ENCODE measurements at regions not wholly inside any gene's neighbourhood (a gene's known extent, or its start where the extent isn't known, plus 50 kb on each side); places are given as distances from the start of the nearest gene placed in this dataset.
"Not testable (repeated sequence)": the region's sequence is repeated elsewhere in the genome, so short reads cannot be mapped to it uniquely, and the experiment has no call there.

DNA sequence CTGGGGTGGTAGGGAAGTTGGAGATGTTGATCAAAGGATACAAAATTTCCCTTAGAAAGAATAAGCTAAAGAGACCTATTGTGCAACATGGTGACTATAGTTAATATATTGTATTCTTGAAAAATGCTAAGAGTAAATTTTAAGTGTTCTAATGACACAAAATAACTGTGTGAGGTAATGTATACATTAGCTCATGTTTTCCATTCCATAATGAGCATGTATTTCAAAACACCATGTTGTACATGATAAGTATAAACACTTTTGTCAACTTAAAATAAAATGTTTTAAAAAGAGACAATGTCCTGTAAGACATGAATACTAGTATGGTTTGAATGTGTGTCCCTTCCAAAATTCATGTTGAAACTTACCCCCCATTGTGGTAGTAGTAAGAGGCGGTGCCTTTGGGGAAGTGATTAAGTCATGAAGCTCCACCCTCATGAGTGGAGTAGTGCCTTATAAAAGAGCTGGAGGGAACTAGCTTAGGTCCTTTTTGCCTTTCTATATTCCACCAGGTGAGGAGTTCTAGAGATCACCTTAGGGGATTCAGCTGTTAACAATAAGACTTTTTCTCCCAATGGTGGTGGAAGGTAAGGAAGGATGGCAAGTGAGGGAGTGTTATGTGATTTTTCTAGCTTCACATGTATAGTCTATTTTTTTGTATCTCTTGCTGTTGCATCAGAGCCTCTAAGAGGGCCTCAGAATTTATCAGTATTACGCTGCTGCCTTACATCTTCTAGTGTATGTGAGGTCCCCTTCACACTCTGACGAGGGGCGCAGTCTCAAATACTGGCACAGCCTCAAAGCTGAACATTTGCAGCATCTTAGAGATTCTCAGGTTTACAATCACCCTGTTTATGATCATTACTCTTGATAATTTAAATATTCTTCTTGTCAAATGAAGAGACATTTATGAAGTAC, 94.9 kb upstream of the NREP start:
- H3K27ac Mint-ChIP-seq, result no peak overlapping the region
- intact Hi-C loops (cut with micrococcal nuclease), result no loop called here

DNA sequence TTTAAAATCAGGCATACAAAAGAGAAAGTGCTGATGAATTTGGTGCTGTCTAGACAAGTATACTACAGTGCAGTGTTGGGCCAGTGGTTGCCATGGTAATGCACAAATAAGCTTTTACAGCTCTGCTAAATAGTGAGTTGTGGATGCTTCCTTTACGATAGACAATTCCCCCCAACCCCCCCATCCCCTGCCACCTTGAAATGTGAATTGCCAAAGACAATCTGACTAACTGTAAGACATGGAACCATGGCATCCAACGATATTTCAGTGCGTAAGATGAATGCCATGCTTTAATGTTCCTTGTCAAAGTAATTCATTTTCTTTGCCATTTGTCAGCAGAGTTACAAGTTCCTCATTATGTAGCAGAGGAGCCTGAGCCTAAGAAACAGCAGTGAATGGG, 91.5 kb upstream of the NREP start:
- Mint-ChIP-seq H3K27me3 (no peaks in the 10 kb centered on the region), H3K27ac (no peak overlapping the region), H3K36me3 (ENCODE audit: low read depth) (no peaks in the 10 kb centered on the region), H3K4me3 (no peak overlapping the region), H3K9me3 (no peaks in the 10 kb centered on the region), H3K4me1 (ENCODE audit: low read depth) (no peaks in the 10 kb centered on the region)
- intact Hi-C loops (cut with micrococcal nuclease), result no loop called here

More for the DNA sequence above, 94.9 kb upstream of the NREP start:
- Mint-ChIP-seq H3K4me3 (no peak overlapping the region), H3K9me3 (no peaks in the 10 kb centered on the region), H3K4me1 (ENCODE audit: low read depth) (no peaks in the 10 kb centered on the region), H3K27me3 (no peaks in the 10 kb centered on the region), H3K36me3 (ENCODE audit: low read depth) (no peaks in the 10 kb centered on the region)

DNA sequence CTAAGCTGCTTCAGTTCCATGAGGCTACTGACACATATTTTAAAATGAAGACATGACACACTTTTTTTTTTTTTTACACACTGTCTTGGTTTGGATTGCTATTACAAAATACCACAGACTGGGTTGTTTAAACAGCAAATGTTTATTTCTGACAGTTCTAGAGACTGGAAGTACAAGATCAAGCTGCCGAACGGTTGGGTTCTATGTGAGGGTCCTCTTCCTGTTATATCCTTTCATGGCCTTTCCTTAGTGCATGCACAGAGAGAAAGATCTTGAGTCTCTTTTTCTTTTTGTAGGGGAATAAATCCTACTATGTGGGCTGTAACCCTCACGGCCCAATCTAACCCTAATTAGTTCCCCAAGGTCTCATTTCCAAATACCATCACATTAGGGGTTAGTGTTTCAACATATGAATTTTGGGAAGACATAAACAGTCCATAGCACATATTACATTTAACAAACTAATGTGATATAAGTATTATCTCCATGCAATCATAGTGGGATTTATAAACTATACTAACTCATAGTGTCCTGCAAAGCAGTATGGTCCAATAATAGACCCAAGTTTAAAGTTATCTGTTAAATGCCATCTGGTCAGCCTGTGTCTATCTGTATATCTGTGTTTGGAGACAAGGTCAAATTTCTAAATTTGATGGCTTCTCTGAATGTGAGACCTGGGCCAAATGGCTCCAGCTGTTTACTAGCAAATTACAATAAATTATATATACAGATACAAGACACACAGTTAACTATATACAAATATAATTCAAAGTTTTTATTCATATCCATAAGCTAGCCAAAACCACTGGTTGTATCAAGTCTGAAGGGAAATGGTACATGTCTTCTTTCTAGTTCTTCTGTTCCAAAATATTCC, 90.3 kb upstream of the NREP start:
- intact Hi-C loops (cut with micrococcal nuclease), result no loop called here
- H3K36me3 Mint-ChIP-seq (ENCODE audit: low read depth), result no peaks in the 10 kb centered on the region
- no peaks in the 10 kb centered on the region for H3K9me3 Mint-ChIP-seq
- H3K4me3 Mint-ChIP-seq, result no peak overlapping the region
- no peaks in the 10 kb centered on the region for H3K4me1 Mint-ChIP-seq (ENCODE audit: low read depth)
- H3K27ac Mint-ChIP-seq, result no peak overlapping the region
- H3K27me3 Mint-ChIP-seq, result no peaks in the 10 kb centered on the region

DNA sequence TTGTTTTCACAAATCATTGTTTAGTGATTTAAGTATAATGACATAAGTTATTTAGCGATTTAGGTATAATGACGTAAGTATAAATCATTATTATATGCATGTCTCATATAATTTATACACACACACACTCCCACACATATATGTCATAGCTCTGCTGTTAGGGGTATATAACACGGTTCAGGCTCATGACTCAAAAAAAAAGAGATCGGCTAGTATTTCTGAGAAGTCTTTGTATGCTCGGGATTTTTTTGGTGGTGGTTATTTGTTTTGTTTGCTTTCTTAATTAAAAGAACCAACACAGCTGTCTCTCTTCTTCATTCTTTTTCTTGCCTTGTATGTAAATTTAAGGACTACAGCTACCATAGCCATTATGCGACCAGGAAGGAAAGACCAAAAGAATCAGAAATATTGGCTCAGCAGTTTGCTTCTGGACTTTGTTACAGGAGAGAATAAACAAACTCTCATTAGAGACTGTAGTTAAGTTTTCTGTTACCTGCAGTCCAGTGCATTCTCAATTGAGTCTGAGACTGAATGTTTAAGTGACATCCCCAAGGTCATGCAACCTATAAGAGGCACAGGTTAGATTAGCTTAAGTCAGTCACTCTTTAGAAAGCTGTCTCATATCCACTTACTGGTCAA, 83.2 kb upstream of the NREP start:
- Mint-ChIP-seq H3K36me3 (ENCODE audit: low read depth) (no peaks in the 10 kb centered on the region), H3K27ac (no peak overlapping the region), H3K9me3 (no peaks in the 10 kb centered on the region), H3K4me3 (no peak overlapping the region), H3K4me1 (ENCODE audit: low read depth) (peaks cover 4% of the 10 kb centered on the region), H3K27me3 (no peaks in the 10 kb centered on the region)
- intact Hi-C loops (cut with micrococcal nuclease), result no loop called here

DNA sequence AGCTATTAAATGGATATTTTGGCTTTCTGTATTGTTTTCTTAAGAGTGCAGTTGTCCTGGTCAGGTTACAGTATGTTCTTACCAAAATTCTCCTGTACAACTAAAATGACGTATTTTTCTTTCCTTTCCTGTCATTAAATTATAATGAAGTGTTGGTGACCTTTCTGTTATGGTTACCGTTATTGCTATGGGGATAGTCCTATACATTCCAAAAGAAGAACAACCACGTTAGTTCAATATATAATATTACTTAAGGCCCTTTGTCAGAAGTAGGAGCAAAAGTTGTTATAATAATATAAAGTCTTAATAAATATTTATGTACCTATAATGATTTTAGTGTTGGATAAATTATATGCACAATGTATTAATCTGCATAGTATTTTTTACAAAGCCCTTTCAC, 82.4 kb upstream of the NREP start:
- no peaks in the 10 kb centered on the region for H3K36me3 Mint-ChIP-seq (ENCODE audit: low read depth)
- no peak overlapping the region for H3K4me3 Mint-ChIP-seq
- no peaks in the 10 kb centered on the region for H3K27me3 Mint-ChIP-seq
- H3K27ac Mint-ChIP-seq, result no peak overlapping the region
- intact Hi-C loops (cut with micrococcal nuclease), result no loop called here
- no peaks in the 10 kb centered on the region for H3K9me3 Mint-ChIP-seq
- H3K4me1 Mint-ChIP-seq (ENCODE audit: low read depth), result peaks cover 10% of the 10 kb centered on the region

DNA sequence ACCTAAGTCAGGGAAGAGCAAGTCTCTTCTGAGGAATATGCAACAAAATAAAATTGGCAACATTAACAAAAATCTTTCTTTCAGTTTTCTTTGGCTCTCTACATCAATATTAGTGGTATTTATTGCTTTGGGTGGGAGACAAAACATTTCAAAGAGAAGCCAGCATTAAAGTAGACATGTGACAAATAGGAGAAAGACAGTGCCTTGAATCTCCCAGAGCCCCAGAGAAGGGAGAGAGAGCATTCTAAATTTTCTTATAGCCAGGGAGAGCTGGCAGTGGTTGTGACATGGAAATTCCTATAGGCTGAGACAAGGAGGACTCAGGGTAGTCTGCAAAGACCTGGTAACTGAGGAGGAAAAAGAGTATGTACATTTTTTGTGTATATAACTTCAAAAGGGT, 79.4 kb upstream of the NREP start:
- Mint-ChIP-seq H3K4me1 (ENCODE audit: low read depth) (peaks cover 10% of the 10 kb centered on the region), H3K27ac (no peak overlapping the region), H3K36me3 (ENCODE audit: low read depth) (no peaks in the 10 kb centered on the region), H3K4me3 (no peak overlapping the region), H3K9me3 (no peaks in the 10 kb centered on the region), H3K27me3 (no peaks in the 10 kb centered on the region)
- intact Hi-C loops (cut with micrococcal nuclease), result no loop called here

DNA sequence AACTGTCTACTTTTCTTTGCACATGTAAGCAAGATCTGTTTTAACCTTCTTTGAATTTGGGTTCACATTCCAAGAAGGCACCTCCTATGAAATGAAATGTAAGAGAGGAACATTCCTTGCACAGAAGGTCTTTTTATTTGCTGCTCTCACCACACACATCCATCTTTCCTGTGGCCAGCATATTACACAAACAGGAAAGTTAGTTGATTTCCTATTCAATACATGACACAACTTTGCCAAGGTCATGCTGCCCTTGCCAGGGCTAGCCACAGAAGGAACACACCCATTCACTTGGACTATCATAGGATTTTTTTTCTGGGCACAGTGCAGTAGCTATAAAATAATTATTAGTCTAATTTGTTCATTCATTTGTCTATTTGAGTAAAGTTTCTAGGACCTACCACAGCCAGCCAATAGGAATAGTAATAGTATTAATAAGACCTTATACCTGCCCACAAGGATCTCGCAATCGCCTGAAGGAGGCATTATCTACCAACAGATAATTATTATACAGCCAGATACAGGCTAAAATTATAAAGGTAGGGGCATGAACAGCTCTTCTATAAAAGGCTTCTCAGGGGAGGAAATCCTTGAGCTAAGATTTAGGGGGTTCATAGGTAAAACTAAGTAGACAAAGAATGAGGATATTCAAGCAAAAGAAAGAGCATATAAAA, 78.1 kb upstream of the NREP start:
- H3K4me3 Mint-ChIP-seq, result no peak overlapping the region
- peaks cover 10% of the 10 kb centered on the region for H3K4me1 Mint-ChIP-seq (ENCODE audit: low read depth)
- intact Hi-C loops (cut with micrococcal nuclease), result no loop called here
- H3K9me3 Mint-ChIP-seq, result no peaks in the 10 kb centered on the region
- no peaks in the 10 kb centered on the region for H3K27me3 Mint-ChIP-seq
- H3K27ac Mint-ChIP-seq, result no peak overlapping the region
- no peaks in the 10 kb centered on the region for H3K36me3 Mint-ChIP-seq (ENCODE audit: low read depth)

DNA sequence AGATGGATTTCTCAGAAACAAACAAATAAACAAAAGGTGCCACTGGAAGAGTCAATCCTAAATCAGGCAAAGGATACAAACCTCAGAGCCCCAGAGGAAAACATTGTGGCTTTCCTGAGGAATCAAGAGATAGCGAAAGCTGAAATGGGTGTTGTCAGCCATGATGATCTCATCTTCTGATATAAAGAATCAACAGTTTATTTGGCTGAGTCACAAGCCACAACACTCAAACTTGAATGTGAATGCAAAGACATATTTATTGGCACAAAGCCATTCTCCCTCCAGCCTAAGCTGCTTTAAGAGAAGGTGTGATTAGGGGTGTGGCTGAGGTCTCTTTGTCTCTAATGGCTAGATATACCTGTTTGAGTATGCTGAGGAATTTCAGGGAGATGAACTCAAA, 73.3 kb upstream of the NREP start:
- no peak overlapping the region for H3K4me3 Mint-ChIP-seq
- H3K36me3 Mint-ChIP-seq (ENCODE audit: low read depth), result no peaks in the 10 kb centered on the region
- intact Hi-C loops (cut with micrococcal nuclease), result no loop called here
- H3K27me3 Mint-ChIP-seq, result no peaks in the 10 kb centered on the region
- no peak overlapping the region for H3K27ac Mint-ChIP-seq
- peaks cover 12% of the 10 kb centered on the region for H3K9me3 Mint-ChIP-seq
- peaks cover 7% of the 10 kb centered on the region for H3K4me1 Mint-ChIP-seq (ENCODE audit: low read depth)

DNA sequence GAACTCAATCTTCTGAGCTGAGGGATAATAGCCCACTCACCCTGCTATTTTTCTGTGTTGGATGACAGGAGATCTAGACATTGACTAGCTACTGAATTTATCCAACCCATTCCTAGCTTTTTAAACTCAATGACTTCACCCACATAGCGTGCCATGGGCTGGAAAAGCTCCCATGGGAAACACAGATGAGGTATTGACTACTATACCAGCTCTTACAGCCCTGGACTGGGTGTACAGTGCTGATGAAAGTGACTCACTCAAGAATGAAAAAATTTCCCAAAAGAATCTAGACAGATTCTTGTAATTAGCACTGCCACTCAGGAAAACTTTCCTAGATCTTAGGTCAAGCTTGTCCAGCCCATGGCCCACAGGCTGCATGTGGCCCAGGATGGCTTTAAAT, 72.7 kb upstream of the NREP start:
- intact Hi-C loops (cut with micrococcal nuclease), result no loop called here
- H3K4me1 Mint-ChIP-seq (ENCODE audit: low read depth), result peaks cover 1% of the 10 kb centered on the region
- H3K27me3 Mint-ChIP-seq, result no peaks in the 10 kb centered on the region
- H3K36me3 Mint-ChIP-seq (ENCODE audit: low read depth), result no peaks in the 10 kb centered on the region
- no peak overlapping the region for H3K27ac Mint-ChIP-seq
- H3K9me3 Mint-ChIP-seq, result peaks cover 12% of the 10 kb centered on the region
- H3K4me3 Mint-ChIP-seq, result no peak overlapping the region

DNA sequence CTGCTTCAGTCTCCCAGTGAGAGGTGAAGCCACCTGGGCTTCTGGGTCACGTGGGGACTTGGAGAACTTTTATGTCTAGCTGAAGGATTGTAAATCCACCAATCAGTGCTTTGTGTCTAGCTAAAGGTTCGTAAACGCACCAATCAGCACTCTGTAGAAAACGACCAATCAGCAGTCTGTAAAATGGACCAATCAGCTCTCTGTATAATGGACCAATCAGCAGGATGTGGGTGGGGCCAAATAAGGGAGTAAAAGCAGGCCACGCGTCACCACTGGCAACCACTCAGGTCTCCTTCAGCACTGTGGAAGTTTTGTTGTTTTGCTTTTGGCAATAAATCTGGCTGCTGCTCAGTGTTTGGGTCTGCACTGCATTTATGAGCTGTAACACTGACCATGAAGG, 69.1 kb upstream of the NREP start:
- Mint-ChIP-seq H3K36me3 (ENCODE audit: low read depth) (no peaks in the 10 kb centered on the region), H3K27me3 (no peaks in the 10 kb centered on the region), H3K4me1 (ENCODE audit: low read depth) (no peaks in the 10 kb centered on the region), H3K4me3 (no peak overlapping the region), H3K9me3 (peaks cover 12% of the 10 kb centered on the region), H3K27ac (no peak overlapping the region)
- intact Hi-C loops (cut with micrococcal nuclease), result no loop called here

DNA sequence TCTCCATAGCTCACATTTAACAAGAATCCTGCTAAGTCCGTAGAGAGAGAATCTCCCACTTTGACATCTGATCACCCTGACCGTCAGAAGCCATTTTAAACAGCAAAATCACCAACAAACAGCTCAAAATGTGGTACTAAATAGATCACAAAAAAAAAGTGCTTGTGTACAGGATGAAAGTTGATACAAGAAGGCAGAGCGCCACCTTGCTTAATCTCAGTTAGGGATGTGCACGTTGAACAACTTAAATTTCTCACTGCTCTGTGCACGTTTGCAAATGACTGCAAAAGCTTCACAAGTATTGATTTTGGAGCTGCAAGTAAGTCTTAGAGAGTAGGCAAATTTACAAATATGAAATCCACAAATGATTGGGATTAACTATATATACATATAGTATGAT, 63.1 kb upstream of the NREP start:
- Mint-ChIP-seq H3K36me3 (ENCODE audit: low read depth) (no peaks in the 10 kb centered on the region), H3K9me3 (peaks cover 18% of the 10 kb centered on the region), H3K27me3 (no peaks in the 10 kb centered on the region), H3K27ac (no peak overlapping the region), H3K4me3 (no peak overlapping the region), H3K4me1 (ENCODE audit: low read depth) (no peaks in the 10 kb centered on the region)
- intact Hi-C loops (cut with micrococcal nuclease), result no loop called here

DNA sequence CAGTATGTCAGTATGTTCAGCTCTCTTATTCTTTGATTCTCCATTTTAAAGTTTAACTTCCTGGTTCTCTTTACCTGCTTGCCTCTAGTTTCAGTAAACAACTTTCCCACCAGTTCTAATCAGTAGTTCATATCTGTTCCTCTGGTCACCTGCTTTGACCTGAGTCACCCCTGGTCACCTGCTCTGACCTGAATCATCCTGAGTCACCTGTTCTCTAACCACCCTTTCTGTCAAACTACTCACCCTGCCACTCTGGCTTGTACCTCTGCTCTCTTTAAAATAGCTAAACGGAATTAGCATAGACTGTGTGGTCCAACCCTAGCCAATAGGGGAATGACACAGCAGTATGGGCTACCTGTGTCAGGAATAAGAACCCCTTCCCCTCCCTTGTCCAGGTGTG, 62.0 kb upstream of the NREP start:
- intact Hi-C loops (cut with micrococcal nuclease); H3K27ac Mint-ChIP-seq; H3K27me3 Mint-ChIP-seq; H3K4me1 Mint-ChIP-seq (ENCODE audit: low read depth); H3K36me3 Mint-ChIP-seq (ENCODE audit: low read depth); H3K4me3 Mint-ChIP-seq: not testable (repeated sequence)
- H3K9me3 Mint-ChIP-seq, result peaks cover 18% of the 10 kb centered on the region

DNA sequence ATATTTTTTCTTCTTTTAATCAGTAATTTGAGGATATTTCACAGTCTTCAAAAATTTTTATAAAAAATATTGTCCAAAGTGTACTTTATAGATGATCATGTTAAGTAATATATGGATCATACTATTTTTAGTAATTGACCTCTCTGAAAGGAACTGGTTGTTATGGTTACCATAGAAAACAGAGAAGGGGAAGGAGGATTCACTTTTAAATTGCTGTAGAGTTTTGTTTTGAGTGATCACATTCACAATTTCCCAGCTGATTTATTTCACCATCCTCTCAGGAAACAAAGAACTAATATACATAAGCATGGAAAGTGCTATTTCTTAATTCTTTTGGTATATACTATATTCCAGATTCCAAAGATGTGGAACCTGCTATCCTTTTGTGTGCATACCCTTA, 56.5 kb upstream of the NREP start:
- intact Hi-C loops (cut with micrococcal nuclease), result no loop called here
- peaks cover under 1% of the 10 kb centered on the region for H3K9me3 Mint-ChIP-seq
- H3K4me1 Mint-ChIP-seq (ENCODE audit: low read depth), result no peaks in the 10 kb centered on the region
- H3K27me3 Mint-ChIP-seq, result no peaks in the 10 kb centered on the region
- H3K36me3 Mint-ChIP-seq (ENCODE audit: low read depth), result no peaks in the 10 kb centered on the region
- H3K27ac Mint-ChIP-seq, result no peak overlapping the region
- H3K4me3 Mint-ChIP-seq, result no peak overlapping the region

DNA sequence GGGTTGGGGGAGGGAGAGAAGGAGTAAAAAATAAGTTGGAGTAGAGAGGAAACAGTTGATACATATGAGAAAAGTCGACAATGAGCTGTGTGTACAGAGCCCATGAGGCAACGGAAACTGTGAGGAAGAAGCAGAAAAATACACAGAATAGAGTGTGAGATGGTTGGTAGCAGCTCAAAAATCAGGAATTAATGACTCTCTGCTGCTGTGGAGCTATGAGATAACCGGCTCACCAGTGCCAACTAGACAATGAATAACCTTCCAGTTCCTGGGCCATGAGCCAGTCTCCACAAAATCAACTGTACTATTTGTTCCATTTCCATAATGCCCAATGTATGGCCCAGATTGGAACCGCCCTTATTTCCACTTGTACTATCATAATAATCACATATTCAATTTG, 53.1 kb upstream of the NREP start:
- Mint-ChIP-seq H3K27ac (no peak overlapping the region), H3K4me3 (no peak overlapping the region), H3K9me3 (no peaks in the 10 kb centered on the region), H3K36me3 (ENCODE audit: low read depth) (no peaks in the 10 kb centered on the region), H3K27me3 (no peaks in the 10 kb centered on the region), H3K4me1 (ENCODE audit: low read depth) (no peaks in the 10 kb centered on the region)
- intact Hi-C loops (cut with micrococcal nuclease), result no loop called here

Data from dendritic cell treated with granulocyte-macrophage colony-stimulating factor and Interleukin-4, amounts not matched to agents 40 ng/mL and 50 ng/mL, for 4 days (primary cell).